ENCODE measurements at regions not wholly inside any gene's neighbourhood (a gene's known extent, or its start where the extent isn't known, plus 50 kb on each side); places are given as distances from the start of the nearest gene placed in this dataset.
"Not testable (repeated sequence)": the region's sequence is repeated elsewhere in the genome, so short reads cannot be mapped to it uniquely, and the experiment has no call there.

DNA sequence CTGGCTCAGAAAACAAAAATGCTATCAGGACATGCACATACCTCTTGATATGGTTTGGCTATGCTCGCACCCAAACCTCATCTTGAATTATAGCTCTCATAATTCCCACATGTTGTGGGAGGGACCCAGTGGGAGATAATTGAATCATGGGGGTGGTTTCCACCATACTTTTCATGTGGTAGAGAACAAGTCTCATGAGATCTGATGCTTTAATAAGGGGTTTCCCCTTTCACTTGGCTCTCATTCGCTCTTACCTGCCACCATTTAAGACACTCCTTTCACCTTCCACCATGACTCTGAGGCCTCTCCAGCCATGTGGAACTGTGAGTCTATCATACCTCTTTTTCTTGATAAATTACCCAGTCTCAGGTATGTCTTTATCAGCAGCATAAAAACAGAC, 958.6 kb downstream of the TRAM1L1 start:
- H3K9me3 ChIP-seq, result no peaks in the 10 kb centered on the region
- intact Hi-C loops (cut with DNase I; ENCODE audit: low total_unique reads), result no loop called here

DNA sequence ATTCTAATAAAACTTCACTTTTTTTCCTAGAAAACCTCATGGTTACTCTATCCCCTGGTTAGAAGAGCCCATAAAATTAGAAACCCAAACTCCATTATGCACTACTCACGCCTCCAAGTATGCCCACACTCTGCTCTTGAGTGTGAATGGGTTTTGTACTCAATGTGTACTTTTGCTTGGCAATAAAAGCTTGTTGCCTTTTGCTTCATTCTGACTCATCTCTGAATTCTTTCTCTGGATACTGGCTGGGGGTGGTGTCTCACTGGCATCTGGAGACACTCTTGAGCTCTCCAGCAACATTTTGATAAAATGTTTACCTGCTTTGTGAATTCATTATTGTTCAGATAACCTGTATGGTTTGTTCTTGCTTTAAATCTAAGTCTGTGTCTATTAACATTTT, 963.3 kb downstream of the TRAM1L1 start:
- 38 to 40% methylated on average over 1 of the region's 1 CpG for WGBS, 2 donors (ENCODE audit: low coverage in 1 of 2)
- Histone ChIP-seq H3K27ac (no peak overlapping the region), H3K27me3 (no peaks in the 10 kb centered on the region), H3K4me3 (no peak overlapping the region), H3K36me3 (no peaks in the 10 kb centered on the region), H3K9me3 (no peaks in the 10 kb centered on the region), H3K4me1 (no peaks in the 10 kb centered on the region)
- in situ Hi-C loops (cut with MboI; ENCODE audit: low pct_ligation_motif_present in 1 of 4, low pct_unique_long_range_greater_than_20kb in 1 of 4, low sequenced_read_pairs in 3 of 4) (no loop called here), intact Hi-C loops (cut with DNase I; ENCODE audit: low total_unique reads) (no loop called here)
- no peak for DNase-seq
- TF ChIP-seq, protein P1, sequence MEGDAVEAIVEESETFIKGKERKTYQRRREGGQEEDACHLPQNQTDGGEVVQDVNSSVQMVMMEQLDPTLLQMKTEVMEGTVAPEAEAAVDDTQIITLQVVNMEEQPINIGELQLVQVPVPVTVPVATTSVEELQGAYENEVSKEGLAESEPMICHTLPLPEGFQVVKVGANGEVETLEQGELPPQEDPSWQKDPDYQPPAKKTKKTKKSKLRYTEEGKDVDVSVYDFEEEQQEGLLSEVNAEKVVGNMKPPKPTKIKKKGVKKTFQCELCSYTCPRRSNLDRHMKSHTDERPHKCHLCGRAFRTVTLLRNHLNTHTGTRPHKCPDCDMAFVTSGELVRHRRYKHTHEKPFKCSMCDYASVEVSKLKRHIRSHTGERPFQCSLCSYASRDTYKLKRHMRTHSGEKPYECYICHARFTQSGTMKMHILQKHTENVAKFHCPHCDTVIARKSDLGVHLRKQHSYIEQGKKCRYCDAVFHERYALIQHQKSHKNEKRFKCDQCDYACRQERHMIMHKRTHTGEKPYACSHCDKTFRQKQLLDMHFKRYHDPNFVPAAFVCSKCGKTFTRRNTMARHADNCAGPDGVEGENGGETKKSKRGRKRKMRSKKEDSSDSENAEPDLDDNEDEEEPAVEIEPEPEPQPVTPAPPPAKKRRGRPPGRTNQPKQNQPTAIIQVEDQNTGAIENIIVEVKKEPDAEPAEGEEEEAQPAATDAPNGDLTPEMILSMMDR (IDR thresholded peaks at IDR 0.05), result no peak
- TF ChIP-seq POLR2AphosphoS5 (IDR thresholded peaks at IDR 0.05) (no peak), EP300 (IDR thresholded peaks at IDR 0.05; ENCODE audit: low read depth) (no peak), POLR2A (IDR thresholded peaks at IDR 0.05) (no peak)

More for the DNA sequence above, 958.6 kb downstream of the TRAM1L1 start:
- no peak overlapping the region for H3K4me3 ChIP-seq
- no peaks in the 10 kb centered on the region for H3K36me3 ChIP-seq
- no peak overlapping the region for H3K27ac ChIP-seq
- H3K27me3 ChIP-seq, result no peaks in the 10 kb centered on the region
- in situ Hi-C loops (cut with MboI; ENCODE audit: low pct_ligation_motif_present in 1 of 4, low pct_unique_long_range_greater_than_20kb in 1 of 4, low sequenced_read_pairs in 3 of 4), result no loop called here
- no peak for DNase-seq
- no peaks in the 10 kb centered on the region for H3K4me1 ChIP-seq
- TF ChIP-seq POLR2A (IDR thresholded peaks at IDR 0.05) (no peak), POLR2AphosphoS5 (IDR thresholded peaks at IDR 0.05) (no peak), EP300 (IDR thresholded peaks at IDR 0.05; ENCODE audit: low read depth) (no peak)
- TF ChIP-seq, protein P1 (IDR thresholded peaks at IDR 0.05), result no peak
- 88 to 93% methylated on average over 2 of the region's 2 CpGs for WGBS, 2 donors (ENCODE audit: low coverage in 1 of 2)

DNA sequence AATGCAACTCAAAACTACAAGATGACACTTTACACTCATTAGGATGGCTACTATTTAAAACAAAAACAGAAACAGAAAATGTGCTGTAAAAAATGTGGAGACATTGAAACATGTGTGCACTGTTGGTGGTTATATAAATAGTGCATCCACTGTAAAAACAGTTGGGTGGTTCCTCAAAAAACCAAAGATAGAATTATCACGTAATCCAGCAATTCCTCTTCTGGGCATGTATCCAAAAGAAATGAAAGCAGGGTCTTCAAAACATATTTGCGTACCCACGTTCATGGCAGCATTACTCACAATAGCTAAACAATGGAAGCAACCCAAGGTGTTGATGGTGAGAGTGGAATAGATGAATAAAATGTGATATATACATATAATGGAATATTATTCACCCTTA, 967.2 kb downstream of the TRAM1L1 start:
- in situ Hi-C loops (cut with MboI; ENCODE audit: low pct_ligation_motif_present in 1 of 4, low pct_unique_long_range_greater_than_20kb in 1 of 4, low sequenced_read_pairs in 3 of 4), result no loop called here
- 56 to 82% methylated on average over 3 of the region's 3 CpGs for WGBS, 2 donors (ENCODE audit: low coverage in 1 of 2)
- TF ChIP-seq EP300 (IDR thresholded peaks at IDR 0.05; ENCODE audit: low read depth) (no peak), POLR2AphosphoS5 (IDR thresholded peaks at IDR 0.05) (no peak), POLR2A (IDR thresholded peaks at IDR 0.05) (no peak)
- TF ChIP-seq, protein P1 (IDR thresholded peaks at IDR 0.05), result no peak

DNA sequence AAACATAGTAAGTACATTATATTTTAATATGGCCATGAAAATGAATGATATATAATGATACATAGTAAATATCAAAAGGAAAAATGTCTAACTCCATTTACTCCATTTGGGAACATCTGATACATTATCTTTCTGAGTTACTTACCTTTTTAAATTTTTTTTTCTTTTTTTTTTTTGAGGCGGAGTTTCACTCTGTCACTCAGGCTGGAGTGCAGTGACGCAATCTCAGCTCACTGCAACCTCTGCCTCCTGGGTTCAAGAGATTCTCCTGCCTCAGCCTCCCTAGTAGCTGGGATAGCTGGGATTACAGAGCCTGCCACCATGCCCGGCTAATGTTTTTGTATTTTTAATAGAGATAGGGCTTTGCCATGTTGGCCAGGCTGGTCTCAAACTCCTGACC, 972.5 kb downstream of the TRAM1L1 start:
- DNase-seq; H3K9me3 ChIP-seq; H3K27ac ChIP-seq; H3K4me3 ChIP-seq; H3K27me3 ChIP-seq; H3K36me3 ChIP-seq; intact Hi-C loops (cut with DNase I; ENCODE audit: low total_unique reads); H3K4me1 ChIP-seq; in situ Hi-C loops (cut with MboI; ENCODE audit: low pct_ligation_motif_present in 1 of 4, low pct_unique_long_range_greater_than_20kb in 1 of 4, low sequenced_read_pairs in 3 of 4): not testable (repeated sequence)
- WGBS, 2 donors (ENCODE audit: low coverage in 1 of 2), result 93 to 97% methylated on average over 3 of the region's 3 CpGs

More for the DNA sequence above, 967.2 kb downstream of the TRAM1L1 start:
- H3K27me3 ChIP-seq, result no peaks in the 10 kb centered on the region
- H3K4me1 ChIP-seq, result no peaks in the 10 kb centered on the region
- no peaks in the 10 kb centered on the region for H3K9me3 ChIP-seq
- no peak overlapping the region for H3K27ac ChIP-seq
- no peaks in the 10 kb centered on the region for H3K36me3 ChIP-seq
- no peak overlapping the region for H3K4me3 ChIP-seq
- DNase-seq, result no peak
- intact Hi-C loops (cut with DNase I; ENCODE audit: low total_unique reads), result no loop called here

DNA sequence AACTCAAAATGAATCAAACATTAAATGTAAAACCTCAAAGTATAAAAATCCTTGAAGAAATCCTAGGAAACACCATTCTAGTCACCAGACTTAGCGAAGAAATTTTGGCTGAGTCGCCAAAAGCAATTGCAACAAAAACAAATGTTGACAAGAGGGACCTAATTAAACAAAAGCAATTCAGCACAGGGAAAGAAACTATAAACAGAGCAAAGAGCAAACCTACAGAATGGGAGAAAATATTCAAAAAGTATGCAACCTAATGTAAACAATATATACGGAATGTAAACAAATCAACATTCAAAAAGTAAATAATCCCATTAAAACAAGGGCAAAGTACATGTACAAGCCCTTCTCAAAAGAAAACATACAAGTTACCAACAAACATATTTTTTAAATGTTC, 974.7 kb downstream of the TRAM1L1 start:
- H3K36me3 ChIP-seq, result no peaks in the 10 kb centered on the region
- intact Hi-C loops (cut with DNase I; ENCODE audit: low total_unique reads), result no loop called here
- H3K4me1 ChIP-seq, result no peaks in the 10 kb centered on the region
- no peaks in the 10 kb centered on the region for H3K9me3 ChIP-seq
- no peak overlapping the region for H3K27ac ChIP-seq
- no peak for DNase-seq
- H3K27me3 ChIP-seq, result no peaks in the 10 kb centered on the region
- WGBS, 2 donors (ENCODE audit: low coverage in 1 of 2), result 50 to 72% methylated on average over 1 to 3 of the region's 3 CpGs
- in situ Hi-C loops (cut with MboI; ENCODE audit: low pct_ligation_motif_present in 1 of 4, low pct_unique_long_range_greater_than_20kb in 1 of 4, low sequenced_read_pairs in 3 of 4), result no loop called here
- no peak overlapping the region for H3K4me3 ChIP-seq
- TF ChIP-seq, protein P1 (IDR thresholded peaks at IDR 0.05), result no peak
- TF ChIP-seq POLR2A (IDR thresholded peaks at IDR 0.05), result no peak
- no peak for TF ChIP-seq EP300 (IDR thresholded peaks at IDR 0.05; ENCODE audit: low read depth)
- no peak for TF ChIP-seq POLR2AphosphoS5 (IDR thresholded peaks at IDR 0.05)

Data from transverse colon (tissue), 4 donors.